ENCODE measurements at regions not wholly inside any gene's neighbourhood (a gene's known extent, or its start where the extent isn't known, plus 50 kb on each side); places are given as distances from the start of the nearest gene placed in this dataset.

DNA sequence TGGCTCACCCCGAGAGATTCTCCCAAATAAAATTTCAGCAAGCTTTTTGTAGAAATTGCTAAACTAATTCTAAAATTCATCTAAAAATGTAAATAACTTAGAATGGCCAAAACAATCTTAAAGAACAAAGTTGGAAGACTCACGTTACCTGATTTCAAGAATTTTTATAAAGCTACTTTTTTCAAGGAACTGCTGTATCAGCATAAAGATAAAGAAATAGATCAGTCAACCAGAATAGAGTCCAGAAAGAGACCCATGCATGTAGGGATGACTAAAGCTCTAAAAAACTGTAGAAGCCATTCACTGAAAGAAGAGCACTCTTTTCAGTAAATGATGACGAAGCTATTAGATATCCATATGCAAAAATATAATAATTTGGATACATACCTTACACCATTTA lies 652.1 kb downstream of the TBC1D32 start:
- in situ Hi-C loops (cut with MboI; ENCODE audit: low pct_unique_long_range_greater_than_20kb, low sequenced_read_pairs): no loop called here
- no peak for DNase-seq

DNA sequence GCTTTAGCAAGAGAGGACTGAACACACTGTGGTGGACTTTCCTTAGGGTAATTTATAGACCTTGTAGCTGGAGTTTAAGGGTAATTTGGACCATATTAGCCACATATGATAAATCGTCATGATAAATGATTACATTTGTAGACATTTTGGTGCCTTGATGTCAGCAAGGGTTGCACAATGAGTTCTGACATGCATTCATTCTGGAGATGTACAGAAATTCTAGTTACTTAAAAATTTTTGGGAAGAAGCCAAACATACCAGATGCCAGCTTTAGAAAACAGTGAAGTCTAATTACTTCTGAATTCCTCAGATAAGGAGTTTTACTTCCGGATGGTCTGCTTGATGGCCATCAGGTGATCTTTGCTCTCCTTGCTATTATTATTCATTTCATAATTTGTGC lies 653.1 kb downstream of the TBC1D32 start:
- DNase-seq: no peak
- in situ Hi-C loops (cut with MboI; ENCODE audit: low pct_unique_long_range_greater_than_20kb, low sequenced_read_pairs): no loop called here

DNA sequence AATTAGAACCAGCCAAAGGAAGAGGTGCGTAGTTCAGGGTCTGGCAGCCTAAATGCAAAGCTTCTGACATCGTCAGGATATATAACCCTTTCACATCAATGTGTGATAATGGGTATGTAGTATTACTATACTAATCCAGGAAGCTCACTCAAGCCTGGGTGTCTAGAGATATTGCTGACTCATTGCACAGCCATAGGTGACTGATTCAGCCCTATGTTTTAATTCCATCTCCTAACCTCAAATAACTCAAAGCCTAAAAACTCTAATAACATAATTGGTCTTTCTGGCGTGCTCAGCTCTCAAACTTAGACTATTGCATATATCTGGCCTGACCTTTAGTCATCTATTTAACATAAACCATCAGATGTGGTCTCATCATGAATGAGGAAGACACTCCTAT lies 658.4 kb downstream of the TBC1D32 start:
- in situ Hi-C loops (cut with MboI; ENCODE audit: low pct_unique_long_range_greater_than_20kb, low sequenced_read_pairs): no loop called here
- DNase-seq: no peak

DNA sequence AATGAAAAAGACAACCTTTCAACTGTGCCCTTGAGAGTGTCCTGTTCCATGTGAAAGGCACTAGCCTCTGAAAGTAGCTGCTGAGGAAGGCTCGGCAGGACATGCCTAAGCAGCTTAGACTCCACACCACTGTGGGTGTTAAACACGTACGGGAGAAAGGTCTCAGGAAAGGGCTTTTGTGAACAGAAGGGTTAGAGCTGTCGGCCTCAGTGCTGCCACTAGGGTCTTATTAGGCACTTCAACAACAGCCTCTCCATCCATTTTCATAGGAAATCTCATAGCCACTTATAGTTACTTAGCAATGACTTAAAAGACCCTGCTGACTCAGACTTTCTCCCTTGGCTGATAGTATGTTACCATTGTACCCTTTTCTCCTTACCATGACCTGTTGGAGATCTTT lies 662.8 kb downstream of the TBC1D32 start:
- in situ Hi-C loops (cut with MboI; ENCODE audit: low pct_unique_long_range_greater_than_20kb, low sequenced_read_pairs): no loop called here
- no peak for DNase-seq

DNA sequence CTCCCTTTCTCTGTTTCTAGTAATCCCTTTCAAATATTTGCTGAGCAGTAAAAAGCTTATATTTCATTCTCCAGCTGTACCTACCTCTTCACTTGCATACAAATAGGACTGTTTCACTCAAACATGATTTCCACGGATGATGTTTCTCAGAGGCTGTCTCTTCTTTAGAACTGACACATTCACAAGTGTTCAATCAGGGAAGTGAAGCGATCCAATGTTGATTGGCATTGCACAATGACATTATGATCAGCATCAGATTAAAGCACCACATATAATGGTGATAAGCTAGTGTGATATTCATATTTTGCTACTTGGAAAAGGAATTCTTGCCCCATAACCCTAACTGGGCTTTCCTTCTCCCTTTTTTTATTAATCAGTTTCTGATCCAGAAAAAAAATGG lies 681.8 kb downstream of the TBC1D32 start:
- DNase-seq: no peak
- in situ Hi-C loops (cut with MboI; ENCODE audit: low pct_unique_long_range_greater_than_20kb, low sequenced_read_pairs): no loop called here

DNA sequence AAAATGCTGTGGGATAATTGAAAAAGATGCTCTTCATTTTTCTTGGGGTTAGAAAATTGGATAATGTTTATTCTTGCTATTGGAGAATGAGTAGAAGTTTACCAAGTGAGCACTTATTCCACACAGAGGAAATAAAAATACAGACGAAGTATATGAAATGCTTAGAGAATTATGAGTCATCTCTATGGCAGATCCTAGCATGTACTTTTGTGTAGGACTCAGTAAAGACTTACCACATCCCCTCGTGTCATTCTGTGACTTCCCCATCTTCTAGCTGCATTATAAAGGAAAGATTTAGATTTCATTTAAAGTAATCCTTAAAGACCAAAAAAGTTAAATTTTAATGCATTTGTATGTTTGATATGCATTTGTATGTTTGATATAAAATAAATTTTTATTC lies 685.6 kb downstream of the TBC1D32 start:
- no peak for DNase-seq
- in situ Hi-C loops (cut with MboI; ENCODE audit: low pct_unique_long_range_greater_than_20kb, low sequenced_read_pairs): no loop called here

DNA sequence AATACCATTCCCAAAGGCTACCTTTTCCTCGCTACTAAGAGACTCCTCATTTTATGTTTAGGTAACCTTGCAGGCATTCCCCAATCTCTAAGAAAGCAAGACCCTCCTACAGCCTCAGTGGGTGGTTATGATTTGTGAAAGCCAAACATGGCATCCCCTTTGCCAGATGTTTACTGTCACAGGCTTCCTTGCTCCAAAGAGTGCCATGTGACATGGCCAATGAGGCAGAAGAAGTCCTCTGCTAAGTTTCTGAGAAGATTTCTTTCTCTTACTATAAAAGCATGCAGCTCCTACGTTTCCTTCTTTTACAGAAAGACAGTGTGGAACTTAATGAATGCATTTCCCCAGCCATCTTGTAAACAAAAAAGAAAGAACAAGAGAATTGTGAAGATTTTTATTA lies 688.2 kb downstream of the TBC1D32 start:
- in situ Hi-C loops (cut with MboI; ENCODE audit: low pct_unique_long_range_greater_than_20kb, low sequenced_read_pairs): no loop called here
- no peak for DNase-seq

DNA sequence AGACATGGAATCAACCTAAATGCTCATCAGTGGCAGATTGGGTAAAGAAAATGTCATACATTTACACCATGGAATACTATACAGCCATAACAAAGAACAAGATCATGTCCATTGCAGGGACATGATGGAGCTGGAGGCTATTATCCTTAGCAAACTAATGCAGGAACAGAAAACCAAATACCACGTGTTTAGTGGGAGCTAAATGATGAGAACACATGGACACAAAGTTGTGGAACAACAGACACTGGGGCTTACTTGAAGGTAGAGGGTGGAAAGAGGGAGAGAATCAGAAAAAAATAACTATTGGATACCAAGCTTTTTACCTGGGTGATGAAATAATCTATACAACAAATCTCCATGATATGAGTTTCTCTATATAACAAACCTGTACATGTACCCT lies 701.3 kb downstream of the TBC1D32 start:
- DNase-seq: no peak
- in situ Hi-C loops (cut with MboI; ENCODE audit: low pct_unique_long_range_greater_than_20kb, low sequenced_read_pairs): no loop called here

DNA sequence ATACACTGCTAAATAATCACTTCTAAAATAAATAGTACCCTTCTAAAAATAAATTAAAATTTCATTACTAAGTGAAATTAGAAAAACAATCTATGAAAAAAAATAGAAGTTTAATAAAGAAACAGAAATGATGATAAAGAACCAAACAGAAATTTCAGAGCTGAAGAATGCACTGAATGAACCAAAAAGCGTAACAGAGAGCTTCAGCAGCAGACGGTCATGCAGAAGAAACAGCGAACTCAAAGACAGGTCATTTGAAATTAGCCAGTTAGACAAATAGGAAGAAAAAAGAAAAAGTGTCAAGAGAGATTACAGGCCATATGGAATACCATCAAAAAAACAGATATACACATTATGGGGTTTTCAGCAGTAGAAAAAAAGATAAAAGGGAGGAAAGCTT lies 706.7 kb downstream of the TBC1D32 start:
- no peak for DNase-seq
- in situ Hi-C loops (cut with MboI; ENCODE audit: low pct_unique_long_range_greater_than_20kb, low sequenced_read_pairs): no loop called here

DNA sequence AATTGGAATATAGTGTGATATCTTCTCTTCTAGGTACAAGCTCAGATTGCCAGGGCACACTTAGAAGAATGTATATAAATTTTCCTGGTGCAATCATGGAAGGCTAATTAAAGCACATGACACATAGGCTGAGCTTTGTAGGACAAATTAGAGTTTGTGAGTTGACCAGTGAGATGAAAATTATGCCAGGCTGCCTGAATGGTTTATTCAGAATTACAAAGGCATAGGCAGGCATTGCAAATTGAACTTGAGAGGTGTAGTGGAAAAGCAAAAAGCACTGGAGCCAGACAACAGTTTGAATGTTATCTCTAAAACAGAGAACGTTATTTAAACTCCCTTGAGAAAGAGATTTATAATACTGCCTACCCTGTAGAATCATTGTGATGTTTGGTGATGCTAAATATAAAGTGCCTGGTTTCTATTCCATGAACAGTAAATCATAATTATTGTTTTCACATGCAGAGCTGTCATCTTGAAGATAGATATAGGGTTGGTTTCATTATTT lies 712.1 kb downstream of the TBC1D32 start:
- DNase-seq: no peak
- in situ Hi-C loops (cut with MboI; ENCODE audit: low pct_unique_long_range_greater_than_20kb, low sequenced_read_pairs): no loop called here

DNA sequence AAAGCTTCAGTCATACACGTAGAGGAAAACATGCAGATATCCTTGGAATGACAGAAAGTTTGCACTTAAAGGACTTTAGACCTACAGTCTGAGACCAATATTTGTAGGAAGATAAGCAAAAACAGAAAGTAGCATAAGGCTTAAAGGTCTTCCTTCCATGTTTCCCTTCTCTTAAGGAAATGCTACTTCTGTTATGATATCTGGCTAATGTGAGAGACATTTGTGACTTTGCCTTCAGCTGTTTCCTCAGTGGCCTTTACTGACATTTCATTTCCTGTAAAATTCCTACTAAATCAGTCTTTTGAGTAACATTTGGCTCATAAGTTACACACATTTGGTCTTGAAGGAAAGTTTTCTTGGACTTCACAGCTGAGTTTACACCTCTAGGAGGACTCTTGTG lies 713.4 kb downstream of the TBC1D32 start:
- in situ Hi-C loops (cut with MboI; ENCODE audit: low pct_unique_long_range_greater_than_20kb, low sequenced_read_pairs): no loop called here
- no peak for DNase-seq

DNA sequence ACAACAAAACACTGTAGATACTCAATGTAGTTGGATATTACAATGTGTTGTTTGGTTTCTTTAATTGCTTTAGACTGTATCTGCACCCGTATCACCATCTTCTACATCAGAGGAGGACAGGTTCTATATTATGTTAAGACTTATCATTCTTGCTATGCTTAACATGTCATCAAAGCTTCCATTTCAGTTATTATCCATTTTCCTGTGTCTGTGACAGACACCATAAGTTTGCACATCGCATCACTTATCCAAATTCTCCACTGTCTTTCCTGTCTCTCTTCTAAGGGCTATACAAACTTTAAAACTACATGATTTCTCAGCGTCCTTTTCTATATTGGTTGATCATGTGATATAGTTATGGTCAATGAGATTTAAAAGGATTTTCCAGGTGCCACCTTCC lies 719.0 kb downstream of the TBC1D32 start:
- in situ Hi-C loops (cut with MboI; ENCODE audit: low pct_unique_long_range_greater_than_20kb, low sequenced_read_pairs): no loop called here
- no peak for DNase-seq

DNA sequence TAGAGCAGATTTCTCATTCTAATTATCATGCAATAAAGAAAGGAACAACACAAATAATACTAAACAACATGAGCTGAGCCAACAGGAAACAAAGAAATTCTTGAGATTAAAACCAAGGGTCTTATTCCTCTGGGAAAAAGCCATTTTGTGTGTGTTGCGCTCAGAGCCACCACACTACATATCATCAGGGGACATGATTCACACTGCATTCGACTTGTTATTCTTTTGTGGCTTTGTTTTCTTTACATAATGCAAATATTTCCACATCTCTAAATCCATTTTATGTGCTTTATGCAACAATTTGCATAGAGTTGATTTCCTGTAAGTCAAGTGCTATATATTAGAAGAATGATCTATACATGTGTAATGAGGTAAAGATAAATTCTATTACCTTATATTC lies 719.6 kb downstream of the TBC1D32 start:
- in situ Hi-C loops (cut with MboI; ENCODE audit: low pct_unique_long_range_greater_than_20kb, low sequenced_read_pairs): no loop called here
- no peak for DNase-seq

DNA sequence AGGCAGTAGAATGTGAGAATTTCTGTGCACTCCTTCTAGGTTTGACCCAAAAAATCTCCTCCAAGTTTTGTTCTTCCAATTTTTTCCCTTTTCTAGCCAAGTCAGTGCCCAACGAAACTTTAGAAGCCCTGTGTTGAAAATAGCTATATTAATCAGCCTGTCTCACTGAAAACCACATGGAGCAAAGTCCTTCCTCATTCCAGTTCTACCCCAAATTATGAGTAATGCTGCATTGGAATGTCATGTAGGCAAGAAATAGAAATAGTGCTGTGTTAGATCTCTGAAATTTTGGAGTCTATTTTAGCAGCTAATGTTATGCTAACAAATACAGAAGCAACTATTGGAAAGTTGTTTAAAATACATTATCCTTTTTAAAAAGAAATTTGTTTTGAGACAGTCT lies 725.5 kb downstream of the TBC1D32 start:
- in situ Hi-C loops (cut with MboI; ENCODE audit: low pct_unique_long_range_greater_than_20kb, low sequenced_read_pairs): no loop called here
- no peak for DNase-seq

DNA sequence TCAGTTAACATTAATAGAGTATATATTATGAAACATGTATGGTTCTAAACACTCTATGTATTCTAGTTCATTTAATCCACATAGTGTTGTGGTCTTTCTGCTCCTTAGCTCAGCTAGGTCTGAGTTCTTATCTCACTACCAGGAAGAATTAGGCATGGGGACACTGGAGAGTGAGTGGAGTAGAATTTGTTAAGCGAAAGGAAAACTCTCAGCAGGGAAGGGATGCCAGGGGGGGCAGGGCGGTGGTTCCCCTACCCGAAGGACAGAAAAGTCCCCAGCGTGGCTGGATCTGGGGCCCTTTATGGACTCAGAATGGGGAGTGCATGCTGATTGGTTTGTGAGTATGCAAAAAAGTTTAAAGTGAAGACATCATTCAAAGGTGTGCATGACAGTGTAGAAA lies 727.5 kb downstream of the TBC1D32 start:
- in situ Hi-C loops (cut with MboI; ENCODE audit: low pct_unique_long_range_greater_than_20kb, low sequenced_read_pairs): no loop called here
- no peak for DNase-seq

DNA sequence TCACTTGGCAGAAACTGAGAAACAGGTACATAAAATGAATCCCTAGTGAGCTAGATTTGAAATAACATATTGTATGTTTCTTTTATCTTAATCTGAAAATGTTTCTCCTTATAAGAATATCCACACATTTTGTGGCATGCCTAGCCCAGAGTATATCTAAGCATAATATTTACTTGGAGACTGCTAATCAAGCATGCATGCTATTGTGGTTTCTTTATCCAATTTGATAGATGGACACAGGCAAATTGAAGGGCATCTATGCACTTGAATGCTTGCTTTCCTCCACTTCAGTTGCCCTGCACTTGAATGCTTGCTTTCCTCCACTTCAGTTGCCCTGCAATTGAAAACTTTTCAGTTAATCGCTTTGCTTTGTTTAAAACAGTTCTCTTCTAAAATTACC lies 729.8 kb downstream of the TBC1D32 start:
- in situ Hi-C loops (cut with MboI; ENCODE audit: low pct_unique_long_range_greater_than_20kb, low sequenced_read_pairs): no loop called here

DNA sequence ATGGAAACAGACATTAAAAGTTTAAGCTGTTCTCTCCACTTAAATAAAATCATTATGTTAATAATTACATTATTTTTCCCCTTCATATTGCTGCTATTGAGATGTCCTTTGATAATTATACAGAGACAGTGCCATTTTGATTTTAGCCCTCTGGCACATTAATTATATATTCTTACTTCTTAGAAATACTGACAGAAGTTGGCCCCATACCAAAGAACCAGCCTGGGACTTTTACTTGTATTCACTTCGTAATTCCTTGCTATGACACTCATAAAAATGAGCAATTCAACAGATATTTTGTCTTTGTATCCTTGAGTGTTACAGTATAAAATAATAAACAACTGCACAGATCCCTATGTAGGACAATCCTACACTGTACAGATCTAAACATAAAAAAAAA lies 743.7 kb downstream of the TBC1D32 start:
- in situ Hi-C loops (cut with MboI; ENCODE audit: low pct_unique_long_range_greater_than_20kb, low sequenced_read_pairs): no loop called here
- no peak for DNase-seq

More for the DNA sequence above, 729.8 kb downstream of the TBC1D32 start:
- DNase-seq: no peak

DNA sequence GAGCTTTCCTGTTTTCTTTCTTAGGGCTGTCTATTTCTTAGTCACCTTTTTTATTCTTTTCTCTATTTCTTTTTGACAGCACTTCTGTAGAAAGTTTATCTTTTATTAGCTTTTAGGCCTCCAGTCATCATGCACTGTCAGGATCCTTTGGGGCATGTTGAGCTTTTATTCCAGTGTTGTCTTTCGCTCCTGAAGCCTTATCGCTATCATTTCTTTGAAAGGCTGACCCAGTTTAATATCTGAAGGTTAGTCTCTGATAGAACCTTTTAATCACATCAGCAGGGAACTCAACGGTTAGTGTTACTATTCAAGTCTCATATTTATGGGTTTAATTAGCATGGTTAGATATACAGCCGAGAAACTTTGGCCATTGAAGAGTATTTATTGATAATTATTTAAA lies 745.9 kb downstream of the TBC1D32 start:
- in situ Hi-C loops (cut with MboI; ENCODE audit: low pct_unique_long_range_greater_than_20kb, low sequenced_read_pairs): no loop called here
- no peak for DNase-seq

DNA sequence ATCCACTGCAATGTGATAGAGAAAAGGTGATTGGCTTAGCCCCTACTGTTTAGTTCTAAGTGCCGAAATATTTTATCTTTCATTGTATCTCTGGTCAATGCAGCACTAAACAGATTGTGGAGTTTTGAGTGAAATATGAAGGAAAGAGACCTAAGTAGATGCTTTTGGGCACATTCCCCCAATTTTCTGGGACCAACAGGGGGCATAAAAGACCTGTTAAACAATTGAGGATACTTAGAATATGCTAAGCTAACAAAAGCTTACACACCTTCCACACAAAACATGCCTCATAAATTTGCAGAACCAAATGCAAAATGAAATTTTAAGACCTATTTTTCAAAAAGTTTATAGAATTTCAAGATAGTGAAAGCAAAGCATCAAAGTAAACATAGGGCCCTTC lies 746.9 kb downstream of the TBC1D32 start:
- no peak for DNase-seq
- in situ Hi-C loops (cut with MboI; ENCODE audit: low pct_unique_long_range_greater_than_20kb, low sequenced_read_pairs): no loop called here

DNA sequence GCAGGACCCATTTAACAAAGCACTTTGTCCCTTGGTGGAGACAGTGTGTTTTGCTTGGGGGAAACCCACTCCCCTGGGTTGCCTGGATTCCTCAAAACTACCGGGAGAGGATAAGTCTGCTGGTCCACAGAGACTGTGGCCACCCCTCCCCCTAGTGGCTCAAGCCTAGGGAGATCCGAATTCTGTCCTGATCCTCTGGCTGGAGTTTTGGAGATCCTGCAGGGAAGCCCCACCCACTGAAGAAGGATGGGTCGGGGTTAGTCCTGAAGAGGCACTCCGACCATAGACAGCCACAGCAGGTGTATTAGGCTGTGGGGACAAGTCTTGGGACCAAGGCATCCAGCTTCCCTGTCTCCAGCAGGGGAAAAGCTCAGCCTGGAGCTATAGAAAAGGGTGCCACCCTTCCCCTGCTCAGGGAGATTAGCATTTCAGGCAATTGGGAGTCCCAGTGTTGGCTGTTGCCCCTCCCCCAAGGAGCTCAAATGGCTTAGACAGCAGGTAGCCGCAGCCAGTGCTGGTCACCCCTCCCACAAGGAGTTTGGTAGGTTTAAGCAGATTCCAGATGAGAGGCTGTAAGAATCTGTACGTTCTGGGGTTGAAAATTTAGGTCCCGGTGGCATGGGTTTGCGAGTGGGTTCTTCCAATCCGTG lies 750.0 kb downstream of the TBC1D32 start:
- in situ Hi-C loops (cut with MboI; ENCODE audit: low pct_unique_long_range_greater_than_20kb, low sequenced_read_pairs): no loop called here
- DNase-seq: no peak

DNA sequence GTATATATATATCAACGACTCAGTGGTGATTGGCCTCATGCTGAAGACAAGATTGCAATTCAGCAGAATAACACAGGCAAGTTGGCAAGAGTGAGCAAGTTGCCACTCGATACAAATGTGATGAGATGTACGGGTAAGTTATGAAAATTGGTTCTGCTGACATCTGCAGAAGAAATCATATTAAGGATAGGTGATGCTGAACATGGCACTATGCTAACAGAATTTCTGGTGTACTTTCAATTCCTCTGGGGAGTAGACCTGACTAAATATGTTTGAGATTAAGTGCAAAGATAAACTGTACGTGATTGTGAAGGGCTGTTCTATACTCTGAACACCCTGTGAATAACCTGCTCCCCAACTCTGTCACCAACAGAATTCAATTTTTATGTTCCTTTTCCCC lies 758.2 kb downstream of the TBC1D32 start:
- no peak for DNase-seq
- in situ Hi-C loops (cut with MboI; ENCODE audit: low pct_unique_long_range_greater_than_20kb, low sequenced_read_pairs): no loop called here

DNA sequence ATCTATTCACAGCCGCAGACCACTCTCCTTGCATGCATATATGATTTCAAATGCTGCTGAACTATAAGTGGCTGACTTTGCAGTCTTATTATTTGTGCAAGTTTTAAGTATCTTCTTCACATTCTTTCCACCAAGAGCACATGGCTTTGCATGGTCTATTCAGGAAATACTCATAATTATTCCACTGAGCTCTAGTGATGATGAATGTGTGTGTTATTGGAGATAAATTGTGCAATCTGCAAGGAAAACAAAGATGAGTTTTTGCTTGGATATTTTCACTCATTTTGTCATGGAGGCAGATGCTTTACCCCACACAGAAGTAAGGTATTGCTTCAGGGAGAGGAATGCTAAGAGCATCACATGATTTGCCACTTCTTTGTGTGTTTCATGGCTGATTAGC lies 764.6 kb downstream of the TBC1D32 start:
- in situ Hi-C loops (cut with MboI; ENCODE audit: low pct_unique_long_range_greater_than_20kb, low sequenced_read_pairs): no loop called here
- no peak for DNase-seq

Data from KBM-7 (cell line).